ENCODE measurements at regions not wholly inside any gene's neighbourhood (a gene's known extent, or its start where the extent isn't known, plus 50 kb on each side); places are given as distances from the start of the nearest gene placed in this dataset.

DNA sequence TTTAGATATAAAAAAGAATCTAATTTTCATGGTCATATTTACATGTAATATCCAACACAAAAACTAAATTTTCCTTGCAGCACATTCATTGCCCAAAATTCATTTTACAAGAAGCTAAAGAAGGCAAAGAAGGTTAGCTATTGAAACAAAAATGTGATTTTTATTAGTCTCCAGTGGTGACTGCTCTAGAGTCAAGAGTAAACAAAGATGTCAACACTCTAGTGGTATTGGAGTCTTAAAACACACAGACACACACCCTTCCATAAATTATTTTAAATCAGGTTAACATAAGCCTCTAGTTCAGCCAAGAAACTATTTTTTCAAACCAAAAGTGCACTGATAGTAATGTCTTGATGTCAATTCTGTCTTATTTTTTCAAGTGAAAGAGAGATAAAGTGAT, 329.2 kb downstream of the ZNF608 start:
- intact Hi-C loops (cut with DNase I; ENCODE audit: low total_unique reads) = no loop called here
- no peaks in the 10 kb centered on the region for H3K4me1 ChIP-seq
- H3K9me3 ChIP-seq = no peaks in the 10 kb centered on the region
- H3K36me3 ChIP-seq (ENCODE audit: low read depth, missing control alignments) = no peaks in the 10 kb centered on the region
- DNase-seq = no peak
- H3K27me3 ChIP-seq = no peaks in the 10 kb centered on the region
- TF ChIP-seq, protein P1, sequence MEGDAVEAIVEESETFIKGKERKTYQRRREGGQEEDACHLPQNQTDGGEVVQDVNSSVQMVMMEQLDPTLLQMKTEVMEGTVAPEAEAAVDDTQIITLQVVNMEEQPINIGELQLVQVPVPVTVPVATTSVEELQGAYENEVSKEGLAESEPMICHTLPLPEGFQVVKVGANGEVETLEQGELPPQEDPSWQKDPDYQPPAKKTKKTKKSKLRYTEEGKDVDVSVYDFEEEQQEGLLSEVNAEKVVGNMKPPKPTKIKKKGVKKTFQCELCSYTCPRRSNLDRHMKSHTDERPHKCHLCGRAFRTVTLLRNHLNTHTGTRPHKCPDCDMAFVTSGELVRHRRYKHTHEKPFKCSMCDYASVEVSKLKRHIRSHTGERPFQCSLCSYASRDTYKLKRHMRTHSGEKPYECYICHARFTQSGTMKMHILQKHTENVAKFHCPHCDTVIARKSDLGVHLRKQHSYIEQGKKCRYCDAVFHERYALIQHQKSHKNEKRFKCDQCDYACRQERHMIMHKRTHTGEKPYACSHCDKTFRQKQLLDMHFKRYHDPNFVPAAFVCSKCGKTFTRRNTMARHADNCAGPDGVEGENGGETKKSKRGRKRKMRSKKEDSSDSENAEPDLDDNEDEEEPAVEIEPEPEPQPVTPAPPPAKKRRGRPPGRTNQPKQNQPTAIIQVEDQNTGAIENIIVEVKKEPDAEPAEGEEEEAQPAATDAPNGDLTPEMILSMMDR (IDR thresholded peaks at IDR 0.05) = no peak
- no peak for TF ChIP-seq POLR2A (IDR thresholded peaks at IDR 0.05)
- H3K27ac ChIP-seq = no peak overlapping the region
- H3K4me3 ChIP-seq = no peak overlapping the region

DNA sequence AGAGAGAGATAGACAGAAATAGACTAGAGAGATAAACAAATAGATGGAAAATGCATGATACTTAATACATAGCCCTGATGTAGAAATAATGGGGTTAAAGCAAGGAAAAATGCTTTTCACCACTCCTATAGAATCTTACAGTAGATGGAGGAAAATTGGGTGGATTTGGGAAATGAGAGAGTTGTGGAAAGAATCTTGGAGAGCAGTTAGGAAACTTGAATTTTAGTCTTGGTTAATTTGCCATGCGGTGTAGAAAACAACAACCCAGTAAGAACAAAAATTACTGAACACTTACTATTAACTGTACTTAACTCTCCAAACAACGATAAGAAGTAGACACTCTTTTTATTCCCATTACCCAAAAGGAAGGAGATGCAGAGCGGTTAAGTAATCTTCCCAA, 329.8 kb downstream of the ZNF608 start:
- TF ChIP-seq, protein P1 (IDR thresholded peaks at IDR 0.05) = no peak
- no peak for TF ChIP-seq POLR2A (IDR thresholded peaks at IDR 0.05)
- Histone ChIP-seq H3K4me1 (no peaks in the 10 kb centered on the region), H3K27ac (no peak overlapping the region), H3K4me3 (no peak overlapping the region), H3K27me3 (no peaks in the 10 kb centered on the region), H3K9me3 (no peaks in the 10 kb centered on the region), H3K36me3 (ENCODE audit: low read depth, missing control alignments) (no peaks in the 10 kb centered on the region)
- 89 to 92% methylated on average over 3 of the region's 3 CpGs for WGBS, 2 donors
- no peak for DNase-seq
- intact Hi-C loops (cut with DNase I; ENCODE audit: low total_unique reads) = no loop called here

DNA sequence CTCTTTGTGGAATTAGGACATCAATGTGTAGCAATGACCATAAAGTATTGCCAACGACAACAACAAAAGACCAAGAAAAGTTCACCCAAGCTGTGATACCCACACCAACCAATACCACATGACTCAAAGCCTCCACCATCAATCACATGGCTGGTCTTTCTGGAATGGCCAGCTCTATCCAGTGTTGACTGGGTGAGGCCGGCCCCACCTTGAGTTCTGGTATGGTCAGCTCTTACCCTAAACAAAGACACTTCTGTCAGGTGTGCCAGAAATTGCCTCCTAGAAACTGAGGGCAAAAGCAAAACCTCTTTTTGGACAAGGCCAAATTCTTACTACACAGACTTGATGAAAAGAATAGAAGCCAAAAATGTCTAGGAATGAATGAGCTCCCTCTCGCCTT, 331.5 kb downstream of the ZNF608 start:
- no peak for DNase-seq
- Histone ChIP-seq H3K27ac (no peak overlapping the region), H3K4me1 (no peaks in the 10 kb centered on the region), H3K4me3 (no peak overlapping the region), H3K9me3 (no peaks in the 10 kb centered on the region), H3K36me3 (ENCODE audit: low read depth, missing control alignments) (no peaks in the 10 kb centered on the region), H3K27me3 (no peaks in the 10 kb centered on the region)
- no peak for TF ChIP-seq POLR2A (IDR thresholded peaks at IDR 0.05)
- TF ChIP-seq, protein P1 (IDR thresholded peaks at IDR 0.05) = no peak
- intact Hi-C loops (cut with DNase I; ENCODE audit: low total_unique reads) = no loop called here
- WGBS, 2 donors = 94 to 96% methylated on average over 3 of the region's 3 CpGs

DNA sequence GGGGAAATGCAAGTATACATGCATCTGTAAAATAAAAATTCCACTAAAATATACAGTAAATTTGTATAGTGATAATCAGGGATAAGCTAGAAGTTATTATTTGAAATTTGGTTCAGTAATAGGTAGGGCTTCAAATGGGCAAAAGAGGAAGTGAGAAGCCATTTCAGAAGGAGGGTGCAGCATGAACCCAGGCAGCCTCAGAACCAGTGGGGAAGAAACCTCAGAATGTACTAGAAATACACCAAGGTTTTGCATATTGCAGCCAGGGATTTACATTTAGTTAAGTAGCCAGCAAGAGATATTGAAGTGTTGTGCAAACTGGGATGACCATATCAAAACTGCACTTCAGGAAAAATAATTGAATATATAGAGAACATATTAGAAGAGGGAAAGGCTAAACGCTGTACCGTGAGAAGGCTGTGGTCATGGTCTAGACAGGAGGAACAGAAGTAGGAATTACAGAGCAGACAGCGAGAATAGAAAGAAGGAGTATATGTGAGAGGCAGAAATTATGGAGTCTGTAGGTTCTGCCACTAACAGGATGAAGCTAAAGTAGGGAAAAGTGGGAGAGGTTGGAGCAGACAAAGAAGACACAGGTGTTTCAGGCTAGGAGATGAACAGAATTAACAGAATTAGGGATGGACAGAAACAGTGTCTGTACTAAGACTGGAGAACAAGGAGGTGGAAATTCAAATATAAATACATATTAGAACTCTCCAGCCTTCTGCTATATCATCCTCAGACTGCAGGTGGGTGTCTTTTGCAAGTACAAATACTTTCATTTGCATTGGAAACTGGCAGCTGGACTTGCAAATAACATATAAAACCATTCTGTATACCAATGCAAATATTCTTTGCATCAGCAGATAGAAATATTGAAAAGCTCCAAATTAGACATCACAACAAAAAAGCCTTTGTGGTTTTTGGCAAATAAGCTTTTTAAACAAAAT, 335.6 kb downstream of the ZNF608 start:
- 87 to 92% methylated on average over 3 of the region's 3 CpGs for WGBS, 2 donors
- Histone ChIP-seq H3K4me3 (no peak overlapping the region), H3K27me3 (no peaks in the 10 kb centered on the region), H3K4me1 (peaks cover 5% of the 10 kb centered on the region), H3K36me3 (ENCODE audit: low read depth, missing control alignments) (no peaks in the 10 kb centered on the region), H3K9me3 (no peaks in the 10 kb centered on the region), H3K27ac (no peak overlapping the region)
- no peak for TF ChIP-seq POLR2A (IDR thresholded peaks at IDR 0.05)
- TF ChIP-seq, protein P1 (IDR thresholded peaks at IDR 0.05) = no peak
- intact Hi-C loops (cut with DNase I; ENCODE audit: low total_unique reads) = no loop called here
- DNase-seq = no peak
